ENCODE measurements at regions not wholly inside any gene's neighbourhood (a gene's known extent, or its start where the extent isn't known, plus 50 kb on each side); places are given as distances from the start of the nearest gene placed in this dataset.
"Not testable (repeated sequence)": the region's sequence is repeated elsewhere in the genome, so short reads cannot be mapped to it uniquely, and the experiment has no call there.

DNA sequence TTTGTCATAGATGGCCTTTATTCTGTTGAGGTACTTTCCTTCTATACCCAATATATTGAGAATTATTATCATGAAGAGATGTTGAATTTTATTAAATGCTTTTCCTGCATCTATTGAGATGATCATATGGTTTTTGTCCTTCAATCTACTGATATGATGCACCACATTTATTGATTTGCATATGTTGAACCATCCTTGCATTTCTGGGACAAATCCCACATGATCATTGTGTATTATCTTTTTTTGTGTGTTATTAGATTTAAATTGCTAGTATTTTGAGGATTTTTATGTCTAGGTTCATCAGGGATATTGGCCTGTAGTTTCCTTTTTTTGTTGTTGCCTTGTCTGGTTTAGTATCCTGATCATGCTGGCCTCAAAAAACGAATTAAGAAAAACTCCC lies 124.5 kb upstream of the CES5A start:
- no peak overlapping the region for H3K27ac Mint-ChIP-seq (ENCODE audit: unreplicated experiment)
- no peak overlapping the region for H3K4me3 Mint-ChIP-seq (ENCODE audit: unreplicated experiment)
- no peaks in the 10 kb centered on the region for H3K36me3 Mint-ChIP-seq (ENCODE audit: low read depth, unreplicated experiment)
- H3K4me1 Mint-ChIP-seq (ENCODE audit: unreplicated experiment): no peaks in the 10 kb centered on the region
- no peaks in the 10 kb centered on the region for H3K27me3 Mint-ChIP-seq (ENCODE audit: unreplicated experiment)
- no peak for DNase-seq (ENCODE audit: low spot score)
- no peaks in the 10 kb centered on the region for H3K9me3 Mint-ChIP-seq (ENCODE audit: unreplicated experiment)
- TF ChIP-seq, protein P1, sequence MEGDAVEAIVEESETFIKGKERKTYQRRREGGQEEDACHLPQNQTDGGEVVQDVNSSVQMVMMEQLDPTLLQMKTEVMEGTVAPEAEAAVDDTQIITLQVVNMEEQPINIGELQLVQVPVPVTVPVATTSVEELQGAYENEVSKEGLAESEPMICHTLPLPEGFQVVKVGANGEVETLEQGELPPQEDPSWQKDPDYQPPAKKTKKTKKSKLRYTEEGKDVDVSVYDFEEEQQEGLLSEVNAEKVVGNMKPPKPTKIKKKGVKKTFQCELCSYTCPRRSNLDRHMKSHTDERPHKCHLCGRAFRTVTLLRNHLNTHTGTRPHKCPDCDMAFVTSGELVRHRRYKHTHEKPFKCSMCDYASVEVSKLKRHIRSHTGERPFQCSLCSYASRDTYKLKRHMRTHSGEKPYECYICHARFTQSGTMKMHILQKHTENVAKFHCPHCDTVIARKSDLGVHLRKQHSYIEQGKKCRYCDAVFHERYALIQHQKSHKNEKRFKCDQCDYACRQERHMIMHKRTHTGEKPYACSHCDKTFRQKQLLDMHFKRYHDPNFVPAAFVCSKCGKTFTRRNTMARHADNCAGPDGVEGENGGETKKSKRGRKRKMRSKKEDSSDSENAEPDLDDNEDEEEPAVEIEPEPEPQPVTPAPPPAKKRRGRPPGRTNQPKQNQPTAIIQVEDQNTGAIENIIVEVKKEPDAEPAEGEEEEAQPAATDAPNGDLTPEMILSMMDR (IDR thresholded peaks at IDR 0.05; ENCODE audit: unreplicated experiment): no peak

DNA sequence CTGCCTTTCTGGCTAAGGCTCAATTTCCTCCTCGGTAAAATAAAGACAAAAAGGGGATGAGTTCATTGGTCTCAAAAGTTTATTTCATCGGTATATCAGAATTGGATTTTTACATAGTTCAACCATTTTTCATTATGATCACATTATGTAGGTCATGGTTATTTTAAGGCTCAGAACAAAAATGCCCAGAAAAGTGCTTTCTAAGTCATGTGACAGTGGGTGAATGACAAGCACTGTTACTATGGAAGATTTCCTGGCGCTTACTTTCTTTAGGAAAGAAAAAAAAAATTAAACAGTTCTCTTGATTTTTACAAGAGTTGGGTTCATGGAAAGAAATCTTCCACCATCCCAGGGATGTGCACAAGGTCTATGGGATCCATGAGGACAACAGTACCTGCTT lies 117.9 kb upstream of the CES5A start:
- no peak for DNase-seq (ENCODE audit: low spot score)
- no peaks in the 10 kb centered on the region for H3K4me1 Mint-ChIP-seq (ENCODE audit: unreplicated experiment)
- H3K36me3 Mint-ChIP-seq (ENCODE audit: low read depth, unreplicated experiment): no peaks in the 10 kb centered on the region
- TF ChIP-seq, protein P1 (IDR thresholded peaks at IDR 0.05; ENCODE audit: unreplicated experiment): no peak
- no peak overlapping the region for H3K4me3 Mint-ChIP-seq (ENCODE audit: unreplicated experiment)
- no peaks in the 10 kb centered on the region for H3K27me3 Mint-ChIP-seq (ENCODE audit: unreplicated experiment)
- no peaks in the 10 kb centered on the region for H3K9me3 Mint-ChIP-seq (ENCODE audit: unreplicated experiment)
- no peak overlapping the region for H3K27ac Mint-ChIP-seq (ENCODE audit: unreplicated experiment)

DNA sequence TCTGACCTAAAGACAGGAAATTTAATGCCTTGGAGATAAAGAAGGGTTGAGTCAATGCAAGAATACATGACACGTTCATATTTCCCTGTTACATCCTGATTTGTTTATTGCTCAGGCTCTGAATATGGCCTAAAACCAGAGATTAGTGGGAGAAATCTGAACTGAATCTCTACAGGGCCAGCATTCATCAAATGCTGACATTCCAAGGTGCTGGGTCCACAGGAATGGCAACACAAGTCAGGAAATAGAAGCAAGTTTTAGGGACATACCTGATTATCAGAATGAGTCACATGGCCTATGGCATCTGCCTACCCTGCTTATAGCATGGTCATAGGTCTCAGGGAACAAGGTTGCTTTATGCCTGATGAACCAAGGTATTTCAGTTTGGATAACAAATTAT lies 117.4 kb upstream of the CES5A start:
- Mint-ChIP-seq H3K9me3 (ENCODE audit: unreplicated experiment) (no peaks in the 10 kb centered on the region), H3K36me3 (ENCODE audit: low read depth, unreplicated experiment) (no peaks in the 10 kb centered on the region), H3K27me3 (ENCODE audit: unreplicated experiment) (no peaks in the 10 kb centered on the region), H3K4me1 (ENCODE audit: unreplicated experiment) (no peaks in the 10 kb centered on the region), H3K27ac (ENCODE audit: unreplicated experiment) (no peak overlapping the region), H3K4me3 (ENCODE audit: unreplicated experiment) (no peak overlapping the region)
- TF ChIP-seq, protein P1 (IDR thresholded peaks at IDR 0.05; ENCODE audit: unreplicated experiment): no peak
- DNase-seq (ENCODE audit: low spot score): no peak

DNA sequence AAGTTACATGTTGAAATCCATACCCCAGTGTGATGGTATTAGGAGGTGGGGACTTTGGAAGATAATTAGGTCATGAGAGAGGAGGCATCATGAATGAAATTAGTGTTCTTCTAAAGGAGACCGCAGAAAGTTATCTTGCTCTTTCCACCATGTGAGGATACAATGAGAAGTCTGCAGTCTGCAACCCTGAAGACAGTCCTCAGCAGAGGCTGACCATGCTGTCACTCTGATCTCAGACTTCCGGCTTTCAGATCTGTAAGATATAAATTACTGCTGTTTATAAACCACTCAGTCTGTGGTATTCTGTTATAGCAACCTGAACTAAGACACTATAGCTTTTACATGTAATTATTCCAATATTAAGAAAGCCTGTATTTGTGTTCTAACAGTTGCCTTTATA lies 116.7 kb upstream of the CES5A start:
- TF ChIP-seq, protein P1 (IDR thresholded peaks at IDR 0.05; ENCODE audit: unreplicated experiment): no peak
- no peaks in the 10 kb centered on the region for H3K36me3 Mint-ChIP-seq (ENCODE audit: low read depth, unreplicated experiment)
- no peak overlapping the region for H3K27ac Mint-ChIP-seq (ENCODE audit: unreplicated experiment)

DNA sequence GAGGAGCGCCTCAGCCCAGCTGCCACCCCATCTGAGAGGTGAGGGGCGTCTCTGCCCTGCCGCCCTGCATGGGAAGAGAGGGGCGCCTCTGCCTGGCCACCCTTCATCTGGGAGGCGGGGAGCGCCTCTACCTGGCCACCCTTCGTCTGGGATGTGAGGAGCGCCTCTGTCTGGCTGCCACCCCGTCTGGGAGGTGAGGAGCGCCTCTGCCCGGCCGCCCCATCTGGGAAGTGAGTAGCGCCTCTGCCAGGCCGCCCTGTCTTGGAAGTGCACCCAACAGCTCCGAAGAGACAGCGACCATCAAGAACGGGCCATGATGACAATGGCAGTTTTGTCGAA lies 114.4 kb upstream of the CES5A start:
- TF ChIP-seq, protein P1 (IDR thresholded peaks at IDR 0.05; ENCODE audit: unreplicated experiment): no peak
- Mint-ChIP-seq H3K27me3 (ENCODE audit: unreplicated experiment) (peaks cover 5% of the 10 kb centered on the region), H3K4me3 (ENCODE audit: unreplicated experiment) (no peak overlapping the region), H3K4me1 (ENCODE audit: unreplicated experiment) (no peaks in the 10 kb centered on the region), H3K36me3 (ENCODE audit: low read depth, unreplicated experiment) (no peaks in the 10 kb centered on the region), H3K27ac (ENCODE audit: unreplicated experiment) (no peak overlapping the region), H3K9me3 (ENCODE audit: unreplicated experiment) (no peaks in the 10 kb centered on the region)
- no peak for DNase-seq (ENCODE audit: low spot score)

More for the DNA sequence above, 116.7 kb upstream of the CES5A start:
- Mint-ChIP-seq H3K9me3 (ENCODE audit: unreplicated experiment) (no peaks in the 10 kb centered on the region), H3K27me3 (ENCODE audit: unreplicated experiment) (no peaks in the 10 kb centered on the region), H3K4me1 (ENCODE audit: unreplicated experiment) (no peaks in the 10 kb centered on the region), H3K4me3 (ENCODE audit: unreplicated experiment) (no peak overlapping the region)
- no peak for DNase-seq (ENCODE audit: low spot score)

DNA sequence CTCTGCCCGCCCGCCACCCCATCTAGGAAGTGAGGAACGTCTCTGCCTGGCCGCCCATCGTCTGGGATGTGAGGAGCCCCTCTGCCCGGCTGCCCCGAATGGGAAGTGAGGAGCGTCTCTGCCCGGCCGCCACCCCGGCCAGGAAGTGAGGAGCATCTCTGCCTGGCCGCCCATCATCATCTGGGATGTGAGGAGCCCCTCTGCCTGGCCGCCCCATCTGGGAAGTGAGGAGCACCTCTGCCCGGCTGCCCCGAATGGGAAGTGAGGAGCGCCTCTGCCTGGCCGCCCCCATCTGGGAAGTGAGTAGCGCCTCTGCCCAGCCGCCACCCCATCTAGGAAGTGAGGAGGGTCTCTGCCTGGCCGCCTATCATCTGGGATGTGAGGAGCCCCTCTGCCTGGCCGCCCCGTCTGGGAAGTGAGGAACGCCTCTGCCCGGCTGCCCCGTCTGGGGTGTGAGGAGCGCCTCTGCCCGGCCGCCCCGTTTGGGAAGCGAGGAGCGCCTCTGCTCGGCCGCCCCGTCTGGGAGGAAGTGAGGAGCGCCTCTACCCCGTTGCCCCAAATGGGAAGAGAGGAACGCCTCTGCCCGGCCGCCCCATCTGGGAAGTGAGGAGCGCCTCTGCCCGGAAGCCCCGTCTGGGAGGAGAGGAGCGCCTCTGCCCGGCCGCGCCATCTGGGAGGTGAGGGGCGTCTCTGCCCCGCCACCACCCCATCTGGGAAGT lies 113.8 kb upstream of the CES5A start:
- not testable (repeated sequence) for H3K4me3 Mint-ChIP-seq (ENCODE audit: unreplicated experiment); H3K36me3 Mint-ChIP-seq (ENCODE audit: low read depth, unreplicated experiment); H3K4me1 Mint-ChIP-seq (ENCODE audit: unreplicated experiment); H3K27me3 Mint-ChIP-seq (ENCODE audit: unreplicated experiment); H3K9me3 Mint-ChIP-seq (ENCODE audit: unreplicated experiment); H3K27ac Mint-ChIP-seq (ENCODE audit: unreplicated experiment); DNase-seq (ENCODE audit: low spot score)
